Central memory CD8-positive, alpha-beta T cell (primary cell): ENCODE measurements at regions not wholly inside any gene's neighbourhood (a gene's known extent, or its start where the extent isn't known, plus 50 kb on each side); places are given as distances from the start of the nearest gene placed in this dataset.
A peak's percentile ranks its signal among the peaks of the same experiment; 100 is the strongest.

ENCODE experiments used
- ATAC-seq: fragments of 150-1000 bp; cut with Tn5 transposase; replicated peaks from 2 replicates; pipeline ENCODE4 v1.10.0; 2022; ENCODE audit warnings: mild to moderate bottlenecking, moderate FRiP score, moderate number of reproducible peaks; ENCODE audit not compliant: poor library complexity, severe bottlenecking; ENCODE audit errors: extremely low read depth
- DNase-seq, 2 donors: peaks; one replicate each; pipeline ENCODE4 v3.0.0; 2021; ENCODE audit warnings: low spot score in 2 of 2
- H3K27ac Mint-ChIP-seq: one replicate; pipeline ENCODE4 v1.8.0; 2022; ENCODE audit warnings: low read depth, mild to moderate bottlenecking, moderate library complexity, mixed read lengths
- H3K27me3 Mint-ChIP-seq: one replicate; pipeline ENCODE4 v1.8.0; 2022; ENCODE audit warnings: mixed read lengths
- H3K36me3 Mint-ChIP-seq: one replicate; pipeline ENCODE4 v1.8.0; 2022; ENCODE audit warnings: mild to moderate bottlenecking, moderate library complexity, mixed read lengths; ENCODE audit not compliant: insufficient read depth
- H3K4me1 Mint-ChIP-seq: one replicate; pipeline ENCODE4 v1.8.0; 2022; ENCODE audit warnings: mixed read lengths
- H3K4me3 Mint-ChIP-seq: one replicate; pipeline ENCODE4 v1.8.0; 2022; ENCODE audit warnings: mild to moderate bottlenecking, moderate library complexity, mixed read lengths
- H3K9me3 Mint-ChIP-seq: one replicate; pipeline ENCODE4 v1.8.0; 2022; ENCODE audit warnings: mixed read lengths

DNA sequence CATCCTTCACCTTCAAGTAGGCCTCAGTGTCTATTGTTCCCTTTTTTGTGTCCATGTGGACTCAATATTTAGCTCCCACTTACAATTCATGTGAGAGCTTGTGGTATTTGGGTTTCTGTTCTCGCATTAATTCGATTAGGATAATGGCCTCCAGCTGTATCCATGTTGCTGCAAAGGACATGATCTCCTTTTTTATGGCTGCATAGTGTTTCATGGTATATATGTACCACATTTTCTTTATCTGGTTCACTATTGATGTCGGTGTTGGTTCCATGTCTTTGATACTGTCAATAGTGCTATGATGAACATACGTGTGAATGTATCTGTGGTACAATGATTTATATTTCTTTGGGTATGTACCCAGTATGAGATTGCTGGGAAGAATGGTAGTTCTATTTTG lies 113.7 kb downstream of the FGF18 start:
- no peaks in the 10 kb centered on the region for H3K4me1 Mint-ChIP-seq
- peaks cover 56% of the 10 kb centered on the region for H3K27me3 Mint-ChIP-seq
- ATAC-seq (no peak), DNase-seq (no peak)
- no peak overlapping the region for H3K4me3 Mint-ChIP-seq
- H3K9me3 Mint-ChIP-seq = no peaks in the 10 kb centered on the region
- H3K27ac Mint-ChIP-seq = no peak overlapping the region
- no peaks in the 10 kb centered on the region for H3K36me3 Mint-ChIP-seq

DNA sequence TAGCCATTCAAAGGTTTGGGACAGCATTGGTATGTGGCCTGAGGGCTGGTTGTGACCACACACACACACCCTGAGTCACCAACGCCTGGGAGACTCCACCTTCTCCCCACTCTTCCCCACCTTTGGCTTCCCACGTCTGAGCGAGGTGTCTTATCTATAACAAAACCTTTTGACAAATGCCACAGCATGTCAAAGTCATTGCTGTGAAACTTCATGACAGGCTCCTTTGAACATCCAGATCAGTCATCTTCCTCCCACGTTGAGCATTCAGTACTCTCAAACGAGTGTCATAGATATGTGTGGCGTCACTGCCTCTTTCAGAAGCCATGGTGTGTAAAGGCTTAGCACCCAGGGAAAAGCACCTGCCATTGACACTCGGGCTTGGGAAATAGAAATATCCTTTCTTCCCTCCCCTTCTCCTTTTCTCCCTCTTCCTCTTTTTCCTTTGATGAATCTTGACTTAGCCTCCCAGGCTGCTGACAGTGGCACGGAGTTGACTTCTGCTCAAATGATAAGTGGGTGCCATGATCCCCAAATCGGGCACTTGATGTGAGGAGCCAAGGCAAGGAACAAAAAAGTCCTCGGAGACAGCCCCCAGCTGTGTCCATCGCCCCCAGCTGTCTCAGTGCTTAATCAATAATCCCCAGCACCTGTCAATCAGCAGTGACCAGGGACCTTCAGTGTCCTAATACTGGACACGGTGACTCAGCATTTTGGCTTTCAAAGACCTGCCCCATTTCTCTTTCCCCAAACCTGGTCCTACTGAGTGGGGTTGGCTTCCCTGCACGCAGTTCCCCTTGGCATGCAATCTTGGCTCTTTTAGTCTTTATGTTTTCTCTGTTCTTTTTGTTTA lies 114.8 kb downstream of the FGF18 start:
- H3K27ac Mint-ChIP-seq = no peak overlapping the region

DNA sequence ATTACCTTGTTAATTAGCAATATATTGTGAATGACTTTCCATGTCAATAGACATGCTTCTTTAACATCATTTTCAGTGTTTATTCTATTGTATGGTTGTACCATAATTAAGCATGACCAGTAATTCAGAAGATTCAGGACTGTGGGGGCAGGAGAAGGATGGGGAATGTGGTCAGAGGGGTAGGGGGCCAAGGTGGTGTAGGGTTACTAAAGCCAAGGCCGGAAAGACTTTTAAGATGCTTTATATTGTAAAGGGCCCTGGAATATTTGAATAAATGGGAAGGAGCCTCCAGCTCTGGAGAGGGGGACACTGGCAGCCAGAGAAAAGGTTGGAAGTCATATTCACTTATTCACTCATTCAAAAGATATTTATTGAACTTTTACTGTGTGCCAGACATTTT lies 115.7 kb downstream of the FGF18 start:
- no peak for DNase-seq
- ATAC-seq = no peak
- Mint-ChIP-seq H3K36me3 (no peaks in the 10 kb centered on the region), H3K4me1 (no peaks in the 10 kb centered on the region), H3K4me3 (no peak overlapping the region), H3K27ac (no peak overlapping the region), H3K27me3 (peaks cover 55% of the 10 kb centered on the region), H3K9me3 (no peaks in the 10 kb centered on the region)

More for the DNA sequence above, 114.8 kb downstream of the FGF18 start:
- Mint-ChIP-seq H3K4me1 (no peaks in the 10 kb centered on the region), H3K36me3 (no peaks in the 10 kb centered on the region), H3K4me3 (no peak overlapping the region), H3K9me3 (no peaks in the 10 kb centered on the region), H3K27me3 (peaks cover 55% of the 10 kb centered on the region)
- DNase-seq = no peak
- ATAC-seq = no peak

DNA sequence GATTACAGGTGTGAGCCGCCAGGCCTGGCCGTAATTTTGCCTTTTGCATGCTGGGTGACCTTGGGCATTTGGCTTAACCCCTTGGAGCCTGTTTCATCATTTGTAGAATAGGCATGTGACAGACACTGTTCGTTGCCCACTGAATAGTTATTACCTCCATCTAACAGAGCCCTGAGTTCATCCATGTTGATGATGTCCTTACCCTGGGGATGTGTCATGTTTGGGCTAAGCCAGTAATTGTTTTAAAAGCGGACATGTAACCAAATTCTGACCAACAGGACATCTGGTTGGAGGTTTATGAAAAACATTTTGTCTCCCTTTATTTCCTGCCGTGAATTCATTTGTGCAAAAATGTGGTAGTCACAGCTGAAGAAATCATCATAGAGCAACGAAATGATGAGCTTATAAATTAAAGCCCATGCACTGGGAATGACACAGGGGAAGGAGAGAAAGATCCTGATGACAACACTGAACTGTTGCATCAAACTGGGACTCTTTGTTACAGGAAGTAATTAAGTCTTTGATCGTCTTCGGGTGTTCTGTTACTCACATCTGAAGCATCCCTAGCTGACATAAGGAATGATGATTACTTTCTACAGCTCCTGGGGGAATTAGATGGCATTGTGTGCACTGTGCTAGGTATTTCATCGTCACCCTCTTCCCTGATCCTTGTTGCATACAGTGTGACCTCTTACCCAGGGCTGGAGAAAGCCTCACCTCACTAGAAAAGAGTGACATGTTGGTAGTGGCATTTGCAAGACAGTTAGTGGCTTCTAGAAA lies 117.8 kb downstream of the FGF18 start:
- Mint-ChIP-seq H3K27me3 (peaks cover 67% of the 10 kb centered on the region), H3K4me1 (no peaks in the 10 kb centered on the region), H3K4me3 (no peak overlapping the region), H3K36me3 (no peaks in the 10 kb centered on the region), H3K9me3 (no peaks in the 10 kb centered on the region), H3K27ac (no peak overlapping the region)
- no peak for DNase-seq
- no peak for ATAC-seq

DNA sequence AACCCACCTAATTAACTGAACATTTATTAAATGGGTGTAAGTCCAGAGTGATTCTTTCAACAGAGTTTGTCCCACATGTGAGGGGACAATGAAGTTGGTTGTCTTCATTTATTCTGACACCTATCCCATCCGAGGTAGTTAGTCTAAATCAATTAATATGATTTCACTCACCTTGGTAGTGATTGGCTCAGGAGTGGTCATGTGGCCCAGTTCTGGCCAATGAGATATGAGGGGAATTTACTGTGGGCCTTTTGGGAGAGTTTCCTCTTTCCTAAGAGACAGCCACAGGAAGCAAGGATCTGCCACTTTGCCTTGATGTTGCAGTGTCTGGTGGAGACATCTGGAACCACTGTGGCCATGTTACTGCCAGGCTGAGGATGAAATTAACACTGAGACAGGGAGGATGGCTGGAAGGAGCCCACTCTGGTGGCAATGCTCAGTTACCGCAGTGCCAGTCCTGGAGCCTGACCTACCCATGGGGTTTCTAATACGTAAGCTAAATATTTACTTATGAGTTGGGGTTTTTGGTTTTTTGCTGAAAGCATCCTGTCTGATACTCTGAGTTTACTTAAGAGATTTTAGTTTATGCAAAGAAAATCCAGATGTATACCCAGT lies 118.6 kb downstream of the FGF18 start:
- Mint-ChIP-seq H3K36me3 (no peaks in the 10 kb centered on the region), H3K27ac (no peak overlapping the region), H3K4me1 (no peaks in the 10 kb centered on the region), H3K9me3 (no peaks in the 10 kb centered on the region), H3K27me3 (peaks cover 63% of the 10 kb centered on the region), H3K4me3 (no peak overlapping the region)
- no peak for DNase-seq
- no peak for ATAC-seq

DNA sequence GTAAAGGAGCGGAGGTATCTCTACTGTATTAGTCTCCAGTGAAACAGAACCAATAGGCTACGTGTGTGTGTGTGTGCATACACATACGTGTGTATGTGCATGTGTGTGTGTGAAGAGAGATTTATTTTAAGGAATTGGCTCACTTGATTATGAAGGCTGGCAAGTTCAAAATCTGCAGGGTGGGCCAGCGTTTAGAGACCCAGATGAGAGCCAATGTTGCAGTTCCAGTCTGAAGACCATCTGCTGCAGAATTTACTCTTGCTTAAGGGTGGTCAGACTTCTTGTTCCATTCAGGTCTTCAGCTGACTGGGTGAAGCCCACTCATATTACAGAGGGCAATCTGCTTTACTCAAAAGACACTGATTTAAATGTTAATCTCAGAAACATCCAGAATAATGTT lies 119.2 kb downstream of the FGF18 start:
- H3K36me3 Mint-ChIP-seq = no peaks in the 10 kb centered on the region
- no peak overlapping the region for H3K27ac Mint-ChIP-seq
- DNase-seq (no peak), ATAC-seq (no peak)
- H3K4me3 Mint-ChIP-seq = no peak overlapping the region
- peaks cover 57% of the 10 kb centered on the region for H3K27me3 Mint-ChIP-seq
- H3K4me1 Mint-ChIP-seq = no peaks in the 10 kb centered on the region
- H3K9me3 Mint-ChIP-seq = no peaks in the 10 kb centered on the region

DNA sequence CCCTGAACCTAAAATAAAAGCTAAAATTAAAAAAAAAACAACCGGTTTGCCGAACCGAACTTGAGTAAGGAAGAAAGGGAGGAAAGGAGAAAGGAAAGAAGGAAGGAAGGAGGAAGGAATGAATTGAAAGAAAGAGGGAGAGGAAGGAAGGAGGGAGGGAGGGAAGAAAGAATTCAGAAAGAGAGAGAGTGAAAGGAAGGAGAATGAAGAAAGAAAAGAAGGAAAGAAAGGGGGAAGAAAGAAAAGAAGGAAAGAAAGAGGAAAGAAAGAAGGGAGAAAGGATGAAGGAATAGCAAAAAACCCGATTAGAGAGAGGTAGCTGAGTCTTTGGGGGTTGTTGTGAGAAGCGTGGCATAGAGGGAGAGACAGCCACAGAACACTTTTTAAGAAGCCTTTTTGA lies 121.4 kb downstream of the FGF18 start:
- H3K4me1 Mint-ChIP-seq = no peaks in the 10 kb centered on the region
- no peak overlapping the region for H3K4me3 Mint-ChIP-seq
- peaks cover 35% of the 10 kb centered on the region for H3K27me3 Mint-ChIP-seq
- no peak for DNase-seq
- no peaks in the 10 kb centered on the region for H3K9me3 Mint-ChIP-seq
- H3K27ac Mint-ChIP-seq = no peak overlapping the region
- no peak for ATAC-seq
- no peaks in the 10 kb centered on the region for H3K36me3 Mint-ChIP-seq

DNA sequence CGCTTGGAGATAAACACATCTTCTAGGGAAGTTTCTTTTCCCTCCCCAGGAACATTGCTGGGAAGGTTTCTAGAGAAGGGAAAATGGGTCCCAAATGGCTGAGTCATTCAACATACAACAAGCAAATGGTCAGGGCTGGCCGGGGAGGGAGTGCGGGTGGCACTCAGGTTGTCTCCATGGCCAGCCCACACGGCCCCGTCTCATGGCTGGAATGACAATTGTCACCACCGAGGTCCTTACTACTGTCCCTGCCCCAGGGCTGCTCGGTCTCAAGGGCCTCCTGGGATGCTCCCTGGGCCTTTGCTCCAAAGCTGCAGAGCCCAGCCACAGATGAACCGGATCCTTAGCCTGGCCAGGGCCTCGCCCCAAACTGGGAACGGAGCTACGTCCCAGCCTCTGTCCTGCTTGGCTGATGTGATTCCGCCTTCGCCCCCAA lies 121.9 kb downstream of the FGF18 start:
- peaks cover 30% of the 10 kb centered on the region for H3K27me3 Mint-ChIP-seq
- H3K27ac Mint-ChIP-seq = no peak overlapping the region
- DNase-seq = no peak
- no peak overlapping the region for H3K4me3 Mint-ChIP-seq
- H3K9me3 Mint-ChIP-seq = no peaks in the 10 kb centered on the region
- no peak for ATAC-seq
- H3K4me1 Mint-ChIP-seq = no peaks in the 10 kb centered on the region
- H3K36me3 Mint-ChIP-seq = no peaks in the 10 kb centered on the region

DNA sequence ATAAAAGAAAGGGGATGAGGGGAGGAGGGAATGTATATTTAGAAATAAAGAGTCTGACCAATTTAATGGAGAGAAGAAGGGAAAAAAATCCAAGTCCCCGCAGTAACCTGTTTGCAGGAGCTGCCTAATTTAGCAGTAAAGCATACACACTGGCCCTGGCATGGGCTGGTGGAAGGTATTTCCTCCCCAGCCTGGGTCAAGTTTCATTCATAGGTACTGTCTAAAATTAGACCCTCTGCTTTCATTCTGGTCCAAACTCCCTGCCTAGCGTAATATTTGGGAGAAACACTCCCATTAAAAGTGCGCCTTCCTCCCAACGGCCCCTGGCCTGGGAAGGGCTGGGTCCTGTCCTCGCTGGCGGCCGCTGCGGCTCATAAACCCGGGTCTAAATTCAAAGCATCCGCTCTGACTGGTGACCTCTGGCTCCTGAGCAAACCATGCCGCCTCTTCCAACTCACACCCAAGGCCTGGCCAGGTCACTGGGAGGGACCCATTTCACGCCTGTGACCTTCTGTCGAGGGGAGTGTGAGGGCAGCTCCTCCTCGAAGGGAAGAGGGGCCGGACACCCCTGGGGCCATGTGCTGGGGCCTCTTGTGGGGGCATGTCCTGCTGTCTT lies 123.2 kb downstream of the FGF18 start:
- H3K4me1 Mint-ChIP-seq = no peaks in the 10 kb centered on the region
- DNase-seq (peak in 1 of 2 donors; percentile 12), ATAC-seq (no peak)
- H3K9me3 Mint-ChIP-seq = no peaks in the 10 kb centered on the region
- H3K27ac Mint-ChIP-seq = no peak overlapping the region
- no peak overlapping the region for H3K4me3 Mint-ChIP-seq
- H3K27me3 Mint-ChIP-seq = peaks cover 36% of the 10 kb centered on the region
- no peaks in the 10 kb centered on the region for H3K36me3 Mint-ChIP-seq

DNA sequence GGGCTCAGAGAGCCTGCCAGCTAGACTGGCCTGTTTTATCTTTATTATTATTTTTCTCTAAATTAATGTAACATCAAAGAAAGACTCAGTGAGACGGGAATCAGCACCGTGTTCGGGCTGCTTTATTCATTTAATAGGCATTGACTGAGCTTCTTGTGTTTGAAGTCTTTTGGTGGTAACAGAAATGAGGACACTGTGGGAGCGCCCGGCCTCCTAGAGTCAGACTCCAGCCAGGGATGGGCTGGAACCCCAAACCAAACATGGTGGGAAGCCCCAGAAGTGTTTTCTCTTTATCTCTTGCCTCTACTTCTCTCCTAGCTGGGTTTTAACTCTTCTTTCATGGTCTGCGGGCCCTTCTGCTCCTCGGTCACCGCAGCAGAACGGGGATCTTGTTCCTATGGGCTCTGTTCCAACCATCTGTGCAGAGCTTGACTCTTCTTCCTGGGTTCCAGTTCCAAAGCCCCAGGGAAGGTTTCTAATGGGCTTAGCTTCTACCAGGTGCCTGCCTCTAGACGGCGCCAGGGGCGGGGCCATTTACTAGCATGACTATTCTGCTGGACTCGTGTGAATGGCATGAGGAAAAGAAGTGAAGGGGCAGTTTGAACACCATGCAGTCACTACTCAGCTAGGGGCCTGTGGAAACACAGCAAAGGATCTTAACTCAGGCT lies 123.8 kb downstream of the FGF18 start:
- Mint-ChIP-seq H3K9me3 (no peaks in the 10 kb centered on the region), H3K4me1 (no peaks in the 10 kb centered on the region), H3K4me3 (no peak overlapping the region), H3K27ac (no peak overlapping the region), H3K27me3 (peaks cover 37% of the 10 kb centered on the region), H3K36me3 (no peaks in the 10 kb centered on the region)
- ATAC-seq = no peak
- DNase-seq = no peak

DNA sequence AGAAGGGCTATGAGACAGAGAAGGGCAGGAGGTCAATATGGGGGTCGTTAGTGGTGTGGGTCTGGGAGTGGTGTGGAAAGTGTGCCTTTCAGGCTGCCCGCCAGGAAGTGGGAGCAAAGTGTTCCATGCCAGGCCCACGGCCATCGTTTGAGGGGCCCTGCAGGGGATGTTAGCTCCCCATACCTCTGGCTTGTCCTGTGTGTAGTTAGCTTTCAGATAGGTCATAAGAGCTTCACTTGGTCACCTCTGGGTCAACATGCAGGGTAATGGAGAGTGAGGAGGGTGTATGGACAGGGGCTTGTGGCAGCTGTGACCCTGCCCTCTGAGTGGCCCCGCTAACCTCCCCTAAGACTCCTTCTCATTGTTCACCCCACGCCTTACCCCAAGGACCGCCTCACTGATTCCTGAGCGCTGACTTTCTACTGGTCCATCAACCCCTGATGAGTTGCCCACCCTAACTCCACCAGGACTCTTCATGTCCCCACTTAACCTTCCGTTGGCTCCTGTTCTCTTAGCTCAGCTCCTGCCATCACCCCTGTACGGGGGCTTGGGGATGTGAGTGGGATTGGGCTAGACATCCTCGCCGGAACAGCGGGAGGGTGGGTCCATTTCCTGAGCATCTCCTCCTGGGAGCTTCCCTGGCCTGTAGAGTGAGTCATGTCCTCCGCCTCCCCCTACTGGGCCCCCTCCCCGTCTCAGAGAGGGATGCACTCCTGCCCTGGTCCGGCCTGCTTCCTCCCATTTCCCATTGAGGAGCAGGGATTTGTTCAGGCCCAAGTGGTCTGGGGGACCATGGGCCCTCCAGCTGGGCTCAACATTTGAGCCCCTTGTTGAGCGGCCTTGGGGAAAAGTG lies 125.7 kb downstream of the FGF18 start:
- H3K27ac Mint-ChIP-seq = no peak overlapping the region
- H3K9me3 Mint-ChIP-seq = no peaks in the 10 kb centered on the region
- peaks cover 43% of the 10 kb centered on the region for H3K27me3 Mint-ChIP-seq
- no peak for ATAC-seq
- no peak overlapping the region for H3K4me3 Mint-ChIP-seq
- H3K36me3 Mint-ChIP-seq = no peaks in the 10 kb centered on the region
- no peak for DNase-seq
- H3K4me1 Mint-ChIP-seq = no peaks in the 10 kb centered on the region
